ENCODE measurements at regions not wholly inside any gene's neighbourhood (a gene's known extent, or its start where the extent isn't known, plus 50 kb on each side); places are given as distances from the start of the nearest gene placed in this dataset.

- no peaks in the 10 kb centered on the region for H3K9me2 ChIP-seq (ENCODE audit: insufficient read depth)
- ChIA-PET RAD21 (ENCODE audit: low non-redundant PET in 1 of 2, low total read pairs in 2 of 2, uncharacterized antibody in 2 of 2, unreplicated experiment in 2 of 2) (no interaction called here), POLR2A (no interaction called here), CTCF (no interaction called here)
- peaks cover 7 to 19% of the 10 kb centered on the region in 2 experiments; a peak in 2 of 4 replicates for H3K9me3 ChIP-seq (ENCODE audit: control insufficient read depth in 1 of 2, insufficient read depth in 1 of 2, low read depth in 1 of 2, low read length in 2 of 2)
- no peaks in the 10 kb centered on the region for H3K36me3 ChIP-seq (ENCODE audit: control insufficient read depth in 1 of 2, insufficient read depth in 2 of 2, low read length in 2 of 2)
- H3K9ac ChIP-seq (ENCODE audit: low read length): no peak overlapping the region
- no peak overlapping the region for H3K27ac ChIP-seq (ENCODE audit: low read depth, low read length)
- TF ChIP-seq ELF1 (IDR thresholded peaks at IDR 0.05; ENCODE audit: borderline replicate concordance, low read depth): no peak
- TF ChIP-seq RAD21 (IDR thresholded peaks at IDR 0.05; ENCODE audit: low read depth): no peak
- TF ChIP-seq JUND (IDR thresholded peaks at IDR 0.05): no peak
- TF ChIP-seq REST (IDR thresholded peaks at IDR 0.05; ENCODE audit: low read depth): no peak
- no peak for TF ChIP-seq EZH2 (IDR thresholded peaks at IDR 0.05)
- no peak for TF ChIP-seq EZH2phosphoT487 (IDR thresholded peaks at IDR 0.05; ENCODE audit: borderline replicate concordance)
- no peak for TF ChIP-seq SIN3A (IDR thresholded peaks at IDR 0.05; ENCODE audit: low read depth)
- no peak for TF ChIP-seq ZFX (IDR thresholded peaks at IDR 0.05)
- no peak for TF ChIP-seq YY1 (IDR thresholded peaks at IDR 0.05; ENCODE audit: extremely low read depth, insufficient replicate concordance, low read depth, low read length)
- TF ChIP-seq CEBPB (IDR thresholded peaks at IDR 0.05; ENCODE audit: low read depth): no peak
- no peak for TF ChIP-seq CTCF (IDR thresholded peaks at IDR 0.05 in 2 of 3, conservative IDR thresholded peaks at IDR 0.05 in 1 of 3; ENCODE audit: borderline replicate concordance in 1 of 3, insufficient read depth in 1 of 3, low read depth in 2 of 3, low read length in 2 of 3)
- no peak for TF ChIP-seq ZNF274 (IDR thresholded peaks at IDR 0.05; ENCODE audit: low read depth, low read length)
- no peak for TF ChIP-seq TCF7L2 (IDR thresholded peaks at IDR 0.05; ENCODE audit: borderline replicate concordance, extremely low read depth, insufficient read depth, insufficient read length)
- no peak for TF ChIP-seq CBX3 (IDR thresholded peaks at IDR 0.05; ENCODE audit: low read depth)
- TF ChIP-seq SP1 (IDR thresholded peaks at IDR 0.05; ENCODE audit: low read depth): no peak
- ATAC-seq (no peak), DNase-seq (ENCODE audit: low read depth, low spot score) (no peak)
- no peaks in the 10 kb centered on the region for H4K20me1 ChIP-seq (ENCODE audit: insufficient read depth)
- no TSS peak for BruUV-seq (replicated peaks)
- H3K4me3 ChIP-seq (replicated peaks in 1 of 2; ENCODE audit: low read depth in 1 of 2, low read length in 2 of 2): no peak overlapping the region
- no peaks in the 10 kb centered on the region for H3K4me1 ChIP-seq (ENCODE audit: control insufficient read depth in 1 of 2, insufficient read depth in 2 of 2, low read length in 2 of 2)
- H3K79me2 ChIP-seq (ENCODE audit: insufficient read depth, low read length): no peaks in the 10 kb centered on the region
- H2AFZ ChIP-seq (ENCODE audit: low read depth, low read length, poor library complexity, severe bottlenecking): no peak overlapping the region
- no peak overlapping the region for H3K4me2 ChIP-seq (ENCODE audit: low read length)
- no peaks in the 10 kb centered on the region for H3K27me3 ChIP-seq (ENCODE audit: insufficient read depth, low read length)
- intact Hi-C loops (cut with micrococcal nuclease): no loop called here
These were observed 332.0 kb downstream of the SOX11 start for GRCh38 chr2:6024229-6024628.

Measured in HCT116 (cell line).